GM12875 (cell line): ENCODE measurements at regions not wholly inside any gene's neighbourhood (a gene's known extent, or its start where the extent isn't known, plus 50 kb on each side); places are given as distances from the start of the nearest gene placed in this dataset.
"Not testable (repeated sequence)": the region's sequence is repeated elsewhere in the genome, so short reads cannot be mapped to it uniquely, and the experiment has no call there.

Source experiments
- H3K4me3 ChIP-seq: one replicate; pipeline ENCODE4 v1.5.1; 2011; ENCODE audit warnings: low read depth, low read length, control low read depth
- CTCF ChIP-seq: IDR thresholded peaks from 2 replicates; pipeline ENCODE4 v1.5.1; 2011; ENCODE audit warnings: low read depth, mild to moderate bottlenecking, control low read depth, inconsistent platforms, low read length, moderate library complexity, borderline replicate concordance; ENCODE audit not compliant: insufficient read depth

GRCh38 chr2:88967844-88968243 is 276.4 kb downstream of the RPIA start:
- no peak for TF ChIP-seq CTCF
- no peak overlapping the region for H3K4me3 ChIP-seq

GRCh38 chr2:88978011-88978410 is 286.5 kb downstream of the RPIA start:
- H3K4me3 ChIP-seq, result not testable (repeated sequence)

- H3K4me3 ChIP-seq, result not testable (repeated sequence)
Measured at GRCh38 chr2:88978446-88978845, 287.0 kb downstream of the RPIA start.

- H3K4me3 ChIP-seq, result not testable (repeated sequence)
Measured at GRCh38 chr2:88984079-88984478, 292.6 kb downstream of the RPIA start.

- TF ChIP-seq CTCF, result 0 out of 2 replicates have a peak, but pooled peaks have one; percentile 7
- H3K4me3 ChIP-seq, result not testable (repeated sequence)
Measured at GRCh38 chr2:88986721-88987330, 295.4 kb downstream of the RPIA start.

- H3K4me3 ChIP-seq, result not testable (repeated sequence)
Measured at GRCh38 chr2:88988617-88989016, 297.1 kb downstream of the RPIA start.

GRCh38 chr2:88992819-88993218 is 301.3 kb downstream of the RPIA start:
- not testable (repeated sequence) for H3K4me3 ChIP-seq

- H3K4me3 ChIP-seq, result not testable (repeated sequence)
Measured at GRCh38 chr2:88994856-88995255, 303.4 kb downstream of the RPIA start.

GRCh38 chr2:88996588-88996987 is 305.1 kb downstream of the RPIA start:
- not testable (repeated sequence) for H3K4me3 ChIP-seq

- H3K4me3 ChIP-seq, result no peak overlapping the region
- no peak for TF ChIP-seq CTCF
Measured at GRCh38 chr2:88999365-88999764, 307.9 kb downstream of the RPIA start.

- TF ChIP-seq CTCF, result no peak
Measured at GRCh38 chr2:89000235-89000634, 308.8 kb downstream of the RPIA start.

GRCh38 chr2:89004238-89004637 is 312.8 kb downstream of the RPIA start:
- not testable (repeated sequence) for H3K4me3 ChIP-seq

More at GRCh38 chr2:89000235-89000634, 308.8 kb downstream of the RPIA start:
- no peak overlapping the region for H3K4me3 ChIP-seq

GRCh38 chr2:89020566-89020965 is 329.1 kb downstream of the RPIA start:
- H3K4me3 ChIP-seq, result not testable (repeated sequence)

GRCh38 chr2:89026296-89026695 is 334.8 kb downstream of the RPIA start:
- not testable (repeated sequence) for H3K4me3 ChIP-seq

- H3K4me3 ChIP-seq, result not testable (repeated sequence)
Measured at GRCh38 chr2:89027115-89027514, 335.6 kb downstream of the RPIA start.

- H3K4me3 ChIP-seq, result not testable (repeated sequence)
Measured at GRCh38 chr2:89027536-89027935, 336.1 kb downstream of the RPIA start.

- not testable (repeated sequence) for H3K4me3 ChIP-seq
Measured at GRCh38 chr2:89029257-89029656, 337.8 kb downstream of the RPIA start.
